BE2C (cell line): ENCODE measurements at regions not wholly inside any gene's neighbourhood (a gene's known extent, or its start where the extent isn't known, plus 50 kb on each side); places are given as distances from the start of the nearest gene placed in this dataset.

Experiments used
- DNase-seq: peaks from one replicate; pipeline ENCODE4 v3.0.0-alpha.2; 2020
- H3K27me3 ChIP-seq: fragments of 250-450 bp; sonication (Bioruptor Pico); 2 replicates; pipeline ENCODE4 v1.5.1; 2020; ENCODE audit warnings: mild to moderate bottlenecking
- H3K36me3 ChIP-seq: fragments of 250-450 bp; sonication (Bioruptor Pico); 2 replicates; pipeline ENCODE4 v1.5.1; 2020; ENCODE audit warnings: mild to moderate bottlenecking
- H3K4me1 ChIP-seq: fragments of 250-450 bp; sonication (Bioruptor Pico); 2 replicates; pipeline ENCODE4 v1.5.1; 2020
- H3K4me3 ChIP-seq: 2 replicates; pipeline ENCODE4 v1.5.1; 2011; ENCODE audit warnings: low read depth, low read length
- H3K9me3 ChIP-seq: fragments of 250-450 bp; sonication (Bioruptor Pico); 2 replicates; pipeline ENCODE4 v1.5.1; 2020
- CTCF ChIP-seq: IDR thresholded peaks from 2 replicates; pipeline ENCODE4 v1.5.1; 2012; ENCODE audit warnings: mild to moderate bottlenecking, low read depth, low read length

- Histone ChIP-seq H3K4me1 (no peaks in the 10 kb centered on the region), H3K9me3 (no peaks in the 10 kb centered on the region), H3K36me3 (no peaks in the 10 kb centered on the region), H3K27me3 (no peaks in the 10 kb centered on the region), H3K4me3 (no peak overlapping the region)
- DNase-seq: no peak
- no peak for TF ChIP-seq CTCF
These were observed 59.6 kb downstream of the RNF187 start for GRCh38 chr1:228546541-228547463.

GRCh38 chr1:228547464-228547792 lies 60.2 kb downstream of the RNF187 start:
- H3K27me3 ChIP-seq: peaks cover 3% of the 10 kb centered on the region; the same call in 1 of the 2 replicates
- H3K4me1 ChIP-seq: no peaks in the 10 kb centered on the region
- H3K4me3 ChIP-seq: no peak overlapping the region
- H3K36me3 ChIP-seq: no peaks in the 10 kb centered on the region
- H3K9me3 ChIP-seq: no peaks in the 10 kb centered on the region
- DNase-seq: no peak
- TF ChIP-seq CTCF: no peak

- H3K27me3 ChIP-seq: peaks cover 3% of the 10 kb centered on the region; the same call in 1 of the 2 replicates
These were observed 61.6 kb downstream of the RNF187 start for GRCh38 chr1:228548788-228549187.

GRCh38 chr1:228552596-228553176 lies 65.5 kb downstream of the RNF187 start:
- no peak for DNase-seq
- Histone ChIP-seq H3K36me3 (no peaks in the 10 kb centered on the region), H3K27me3 (peaks cover 8% of the 10 kb centered on the region), H3K9me3 (no peaks in the 10 kb centered on the region; the same call in 1 of the 2 replicates), H3K4me3 (no peak overlapping the region), H3K4me1 (no peaks in the 10 kb centered on the region)
- no peak for TF ChIP-seq CTCF

More at GRCh38 chr1:228548788-228549187, 61.6 kb downstream of the RNF187 start:
- Histone ChIP-seq H3K4me3 (no peak overlapping the region), H3K4me1 (no peaks in the 10 kb centered on the region), H3K9me3 (no peaks in the 10 kb centered on the region), H3K36me3 (no peaks in the 10 kb centered on the region)
- TF ChIP-seq CTCF: no peak
- DNase-seq: no peak

- Histone ChIP-seq H3K4me3 (no peak overlapping the region), H3K36me3 (no peaks in the 10 kb centered on the region), H3K27me3 (peaks cover 8% of the 10 kb centered on the region), H3K4me1 (no peaks in the 10 kb centered on the region), H3K9me3 (no peaks in the 10 kb centered on the region; the same call in 1 of the 2 replicates)
- TF ChIP-seq CTCF: no peak
- DNase-seq: no peak
These were observed 66.9 kb downstream of the RNF187 start for GRCh38 chr1:228554107-228554506.
